Uterus (tissue), 2 donors: ENCODE measurements at regions not wholly inside any gene's neighbourhood (a gene's known extent, or its start where the extent isn't known, plus 50 kb on each side); places are given as distances from the start of the nearest gene placed in this dataset.

Source experiments
- POLR2A ChIP-seq, 2 donors: fragments of 450-650 bp; IDR thresholded peaks; one replicate each; pipeline ENCODE4 v1.6.1; 2016; ENCODE audit warnings: antibody characterized with exemption in 2 of 2, mild to moderate bottlenecking in 1 of 2, moderate library complexity in 1 of 2
- TF ChIP-seq, protein P1 (sequence below), 4 experiments: fragments of 200-600 bp in 2 of 4; fragments of 450-650 bp in 2 of 4; sonication (generic) in 2 of 4; IDR thresholded peaks; one replicate each; pipeline ENCODE4 v1.5.1; 2016 to 2019; ENCODE audit warnings: antibody characterized with exemption in 4 of 4, mild to moderate bottlenecking in 2 of 4, moderate library complexity in 1 of 4

GRCh38 chr20:40449144-40449690 lies 239.8 kb downstream of the MAFB start:
- TF ChIP-seq, protein P1, sequence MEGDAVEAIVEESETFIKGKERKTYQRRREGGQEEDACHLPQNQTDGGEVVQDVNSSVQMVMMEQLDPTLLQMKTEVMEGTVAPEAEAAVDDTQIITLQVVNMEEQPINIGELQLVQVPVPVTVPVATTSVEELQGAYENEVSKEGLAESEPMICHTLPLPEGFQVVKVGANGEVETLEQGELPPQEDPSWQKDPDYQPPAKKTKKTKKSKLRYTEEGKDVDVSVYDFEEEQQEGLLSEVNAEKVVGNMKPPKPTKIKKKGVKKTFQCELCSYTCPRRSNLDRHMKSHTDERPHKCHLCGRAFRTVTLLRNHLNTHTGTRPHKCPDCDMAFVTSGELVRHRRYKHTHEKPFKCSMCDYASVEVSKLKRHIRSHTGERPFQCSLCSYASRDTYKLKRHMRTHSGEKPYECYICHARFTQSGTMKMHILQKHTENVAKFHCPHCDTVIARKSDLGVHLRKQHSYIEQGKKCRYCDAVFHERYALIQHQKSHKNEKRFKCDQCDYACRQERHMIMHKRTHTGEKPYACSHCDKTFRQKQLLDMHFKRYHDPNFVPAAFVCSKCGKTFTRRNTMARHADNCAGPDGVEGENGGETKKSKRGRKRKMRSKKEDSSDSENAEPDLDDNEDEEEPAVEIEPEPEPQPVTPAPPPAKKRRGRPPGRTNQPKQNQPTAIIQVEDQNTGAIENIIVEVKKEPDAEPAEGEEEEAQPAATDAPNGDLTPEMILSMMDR (IDR thresholded peaks at IDR 0.05), result no peak
- no peak for TF ChIP-seq POLR2A (IDR thresholded peaks at IDR 0.05)
